ENCODE measurements at regions not wholly inside any gene's neighbourhood (a gene's known extent, or its start where the extent isn't known, plus 50 kb on each side); places are given as distances from the start of the nearest gene placed in this dataset.

- TF ChIP-seq, protein P1, sequence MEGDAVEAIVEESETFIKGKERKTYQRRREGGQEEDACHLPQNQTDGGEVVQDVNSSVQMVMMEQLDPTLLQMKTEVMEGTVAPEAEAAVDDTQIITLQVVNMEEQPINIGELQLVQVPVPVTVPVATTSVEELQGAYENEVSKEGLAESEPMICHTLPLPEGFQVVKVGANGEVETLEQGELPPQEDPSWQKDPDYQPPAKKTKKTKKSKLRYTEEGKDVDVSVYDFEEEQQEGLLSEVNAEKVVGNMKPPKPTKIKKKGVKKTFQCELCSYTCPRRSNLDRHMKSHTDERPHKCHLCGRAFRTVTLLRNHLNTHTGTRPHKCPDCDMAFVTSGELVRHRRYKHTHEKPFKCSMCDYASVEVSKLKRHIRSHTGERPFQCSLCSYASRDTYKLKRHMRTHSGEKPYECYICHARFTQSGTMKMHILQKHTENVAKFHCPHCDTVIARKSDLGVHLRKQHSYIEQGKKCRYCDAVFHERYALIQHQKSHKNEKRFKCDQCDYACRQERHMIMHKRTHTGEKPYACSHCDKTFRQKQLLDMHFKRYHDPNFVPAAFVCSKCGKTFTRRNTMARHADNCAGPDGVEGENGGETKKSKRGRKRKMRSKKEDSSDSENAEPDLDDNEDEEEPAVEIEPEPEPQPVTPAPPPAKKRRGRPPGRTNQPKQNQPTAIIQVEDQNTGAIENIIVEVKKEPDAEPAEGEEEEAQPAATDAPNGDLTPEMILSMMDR (IDR thresholded peaks at IDR 0.05; ENCODE audit: low read depth, low read length, poor library complexity, severe bottlenecking): no peak
- TF ChIP-seq EZH2phosphoT487 (IDR thresholded peaks at IDR 0.05; ENCODE audit: borderline replicate concordance, low read length): no peak
Observed at GRCh38 chr13:59531571-59532091, 632.1 kb downstream of the DIAPH3 start.

Measured in DOHH2 (cell line).